ENCODE measurements at regions not wholly inside any gene's neighbourhood (a gene's known extent, or its start where the extent isn't known, plus 50 kb on each side); places are given as distances from the start of the nearest gene placed in this dataset.
"Not testable (repeated sequence)": the region's sequence is repeated elsewhere in the genome, so short reads cannot be mapped to it uniquely, and the experiment has no call there.

DNA sequence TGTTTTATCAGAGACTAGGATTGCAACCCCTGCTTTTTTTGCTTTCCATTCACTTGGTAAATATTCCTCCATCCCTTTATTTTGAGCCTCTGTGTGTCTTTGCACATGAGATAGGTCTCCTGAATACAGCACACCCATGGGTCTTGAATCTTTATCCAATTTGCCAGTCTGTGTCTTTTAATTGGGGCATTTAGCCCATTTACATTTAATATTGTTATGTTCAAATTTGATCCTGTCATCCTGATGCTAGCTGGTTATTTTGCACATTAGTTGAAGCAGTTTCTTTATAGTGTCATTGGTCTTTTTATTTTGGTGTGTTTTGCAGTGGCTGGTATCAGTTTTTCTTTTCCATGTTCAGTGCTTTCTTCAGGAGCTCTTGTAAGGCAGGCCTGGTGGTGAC lies 95.1 kb upstream of the STK32A start:
- TF ChIP-seq, protein P1, sequence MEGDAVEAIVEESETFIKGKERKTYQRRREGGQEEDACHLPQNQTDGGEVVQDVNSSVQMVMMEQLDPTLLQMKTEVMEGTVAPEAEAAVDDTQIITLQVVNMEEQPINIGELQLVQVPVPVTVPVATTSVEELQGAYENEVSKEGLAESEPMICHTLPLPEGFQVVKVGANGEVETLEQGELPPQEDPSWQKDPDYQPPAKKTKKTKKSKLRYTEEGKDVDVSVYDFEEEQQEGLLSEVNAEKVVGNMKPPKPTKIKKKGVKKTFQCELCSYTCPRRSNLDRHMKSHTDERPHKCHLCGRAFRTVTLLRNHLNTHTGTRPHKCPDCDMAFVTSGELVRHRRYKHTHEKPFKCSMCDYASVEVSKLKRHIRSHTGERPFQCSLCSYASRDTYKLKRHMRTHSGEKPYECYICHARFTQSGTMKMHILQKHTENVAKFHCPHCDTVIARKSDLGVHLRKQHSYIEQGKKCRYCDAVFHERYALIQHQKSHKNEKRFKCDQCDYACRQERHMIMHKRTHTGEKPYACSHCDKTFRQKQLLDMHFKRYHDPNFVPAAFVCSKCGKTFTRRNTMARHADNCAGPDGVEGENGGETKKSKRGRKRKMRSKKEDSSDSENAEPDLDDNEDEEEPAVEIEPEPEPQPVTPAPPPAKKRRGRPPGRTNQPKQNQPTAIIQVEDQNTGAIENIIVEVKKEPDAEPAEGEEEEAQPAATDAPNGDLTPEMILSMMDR (IDR thresholded peaks at IDR 0.05) = not testable (repeated sequence)
- TF ChIP-seq EZH2, EZH2phosphoT487 (IDR thresholded peaks at IDR 0.05): not testable (repeated sequence)
